Astrocyte (in vitro differentiated cells and primary cell): ENCODE measurements at regions not wholly inside any gene's neighbourhood (a gene's known extent, or its start where the extent isn't known, plus 50 kb on each side); places are given as distances from the start of the nearest gene placed in this dataset.

Experiments used
- DNase-seq: peaks from one replicate; pipeline ENCODE4 v3.0.0-alpha.2; 2010; ENCODE audit warnings: low read depth
- FAIRE-seq: peaks from 2 replicates; lab custom pipeline; 2011; peaks lifted over from hg19 to GRCh38; lab: Jason Lieb, UNC
- H2AFZ ChIP-seq: 2 replicates; pipeline ENCODE4 v1.6.0; 2012; ENCODE audit warnings: low read depth, low read length, inconsistent platforms
- H3K27ac ChIP-seq: 2 replicates; pipeline ENCODE4 v1.5.1; 2011; ENCODE audit warnings: low read depth, low read length, inconsistent platforms
- H3K27me3 ChIP-seq: 2 replicates; pipeline ENCODE4 v1.6.0; 2011; ENCODE audit warnings: low read length, inconsistent platforms; ENCODE audit not compliant: insufficient read depth
- H3K36me3 ChIP-seq: 2 replicates; pipeline ENCODE4 v1.5.1; 2011; ENCODE audit warnings: low read length, inconsistent platforms; ENCODE audit not compliant: insufficient read depth
- H3K4me1 ChIP-seq: 2 replicates; pipeline ENCODE4 v1.5.1; 2011; ENCODE audit warnings: low read length, inconsistent platforms; ENCODE audit not compliant: insufficient read depth
- H3K4me2 ChIP-seq: 2 replicates; pipeline ENCODE4 v1.6.0; 2012; ENCODE audit warnings: low read length, inconsistent platforms
- H3K4me3 ChIP-seq: 2 replicates; pipeline ENCODE4 v1.5.1; 2011; ENCODE audit warnings: low read depth, mild to moderate bottlenecking, low read length, inconsistent platforms; ENCODE audit not compliant: insufficient read depth
- H3K79me2 ChIP-seq: 2 replicates; pipeline ENCODE4 v1.6.0; 2012; ENCODE audit warnings: mild to moderate bottlenecking, low read length, inconsistent platforms; ENCODE audit not compliant: insufficient read depth
- H3K9ac ChIP-seq: 2 replicates; pipeline ENCODE4 v1.6.0; 2012; ENCODE audit warnings: mild to moderate bottlenecking, low read length, inconsistent platforms
- H3K9me3 ChIP-seq: 2 replicates; pipeline ENCODE4 v1.5.1; 2012; ENCODE audit warnings: low read depth, mild to moderate bottlenecking, low read length, inconsistent platforms; ENCODE audit not compliant: insufficient read depth
- H4K20me1 ChIP-seq: 2 replicates; pipeline ENCODE4 v1.6.0; 2012; ENCODE audit warnings: low read length, inconsistent platforms; ENCODE audit not compliant: insufficient read depth
- H3K27ac Mint-ChIP-seq: one replicate; pipeline ENCODE4 v1.8.0; 2021; ENCODE audit warnings: mild to moderate bottlenecking, mixed read lengths; ENCODE audit not compliant: unreplicated experiment
- H3K27me3 Mint-ChIP-seq: one replicate; pipeline ENCODE4 v1.8.0; 2021; ENCODE audit warnings: low read depth, mixed read lengths; ENCODE audit not compliant: unreplicated experiment
- H3K36me3 Mint-ChIP-seq: one replicate; pipeline ENCODE4 v1.8.0; 2021; ENCODE audit warnings: low read depth, mixed read lengths; ENCODE audit not compliant: unreplicated experiment
- H3K4me1 Mint-ChIP-seq: one replicate; pipeline ENCODE4 v1.8.0; 2021; ENCODE audit warnings: low read depth, mixed read lengths; ENCODE audit not compliant: unreplicated experiment
- H3K4me3 Mint-ChIP-seq: one replicate; pipeline ENCODE4 v1.8.0; 2021; ENCODE audit warnings: mild to moderate bottlenecking, moderate library complexity, mixed read lengths; ENCODE audit not compliant: unreplicated experiment
- H3K9me3 Mint-ChIP-seq: one replicate; pipeline ENCODE4 v1.8.0; 2021; ENCODE audit warnings: mild to moderate bottlenecking, mixed read lengths; ENCODE audit not compliant: unreplicated experiment
- CTCF ChIP-seq: IDR thresholded peaks from 2 replicates; pipeline ENCODE4 v1.5.1; 2011; ENCODE audit warnings: low read depth, mild to moderate bottlenecking, inconsistent platforms, low read length, moderate library complexity; ENCODE audit not compliant: insufficient read depth
- EZH2 ChIP-seq: IDR thresholded peaks from 2 replicates; pipeline ENCODE4 v1.6.1; 2012; ENCODE audit warnings: mild to moderate bottlenecking, low read length, inconsistent platforms; ENCODE audit not compliant: insufficient read depth

GRCh38 chr2:52613064-52613463 lies 1154.5 kb upstream of the CHAC2 start:
- Mint-ChIP-seq H3K4me1 (no peaks in the 10 kb centered on the region), H3K27ac (no peak overlapping the region), H3K9me3 (peaks cover 3% of the 10 kb centered on the region), H3K36me3 (no peaks in the 10 kb centered on the region), H3K27me3 (no peaks in the 10 kb centered on the region), H3K4me3 (no peak overlapping the region)
- FAIRE-seq (no peak), DNase-seq (no peak)
- Histone ChIP-seq H3K4me1 (no peaks in the 10 kb centered on the region), H2AFZ (no peak overlapping the region), H3K27ac (no peak overlapping the region), H3K36me3 (no peaks in the 10 kb centered on the region), H3K79me2 (no peaks in the 10 kb centered on the region), H4K20me1 (no peaks in the 10 kb centered on the region), H3K9ac (no peak overlapping the region), H3K27me3 (no peaks in the 10 kb centered on the region), H3K4me3 (no peak overlapping the region), H3K9me3 (no peaks in the 10 kb centered on the region), H3K4me2 (no peak overlapping the region)
- TF ChIP-seq EZH2 (no peak), CTCF (no peak)

GRCh38 chr2:52611759-52612158 lies 1155.8 kb upstream of the CHAC2 start:
- FAIRE-seq = no peak
- TF ChIP-seq CTCF (no peak), EZH2 (no peak)
- no peak overlapping the region for H3K9ac ChIP-seq
- H3K9me3 Mint-ChIP-seq = peaks cover 3% of the 10 kb centered on the region
- H3K27me3 ChIP-seq = no peaks in the 10 kb centered on the region
- H2AFZ ChIP-seq = no peak overlapping the region
- H3K4me3 Mint-ChIP-seq = no peak overlapping the region
- no peak overlapping the region for H3K27ac ChIP-seq
- DNase-seq = no peak
- no peaks in the 10 kb centered on the region for H3K4me1 Mint-ChIP-seq
- H3K4me2 ChIP-seq = no peak overlapping the region
- H3K79me2 ChIP-seq = no peaks in the 10 kb centered on the region
- no peak overlapping the region for H3K27ac Mint-ChIP-seq
- H3K4me1 ChIP-seq = no peaks in the 10 kb centered on the region
- H3K36me3 Mint-ChIP-seq = no peaks in the 10 kb centered on the region
- H3K4me3 ChIP-seq = no peak overlapping the region
- no peaks in the 10 kb centered on the region for H3K9me3 ChIP-seq
- no peaks in the 10 kb centered on the region for H3K27me3 Mint-ChIP-seq
- no peaks in the 10 kb centered on the region for H4K20me1 ChIP-seq
- H3K36me3 ChIP-seq = no peaks in the 10 kb centered on the region

GRCh38 chr2:52608030-52608429 lies 1159.6 kb upstream of the CHAC2 start:
- no peaks in the 10 kb centered on the region for H3K9me3 ChIP-seq
- H3K27ac ChIP-seq = no peak overlapping the region
- no peaks in the 10 kb centered on the region for H3K4me1 ChIP-seq
- no peaks in the 10 kb centered on the region for H3K79me2 ChIP-seq
- H3K4me1 Mint-ChIP-seq = no peaks in the 10 kb centered on the region
- H3K27ac Mint-ChIP-seq = no peak overlapping the region
- H3K9me3 Mint-ChIP-seq = no peaks in the 10 kb centered on the region
- no peaks in the 10 kb centered on the region for H3K36me3 Mint-ChIP-seq
- FAIRE-seq (no peak), DNase-seq (no peak)
- no peak overlapping the region for H3K4me3 Mint-ChIP-seq
- no peaks in the 10 kb centered on the region for H4K20me1 ChIP-seq
- H3K27me3 ChIP-seq = no peaks in the 10 kb centered on the region
- no peaks in the 10 kb centered on the region for H3K27me3 Mint-ChIP-seq
- H3K4me3 ChIP-seq = no peak overlapping the region
- H3K4me2 ChIP-seq = no peak overlapping the region
- no peak overlapping the region for H3K9ac ChIP-seq
- TF ChIP-seq EZH2 (no peak), CTCF (no peak)
- H3K36me3 ChIP-seq = no peaks in the 10 kb centered on the region
- H2AFZ ChIP-seq = no peak overlapping the region
